ENCODE measurements at regions not wholly inside any gene's neighbourhood (a gene's known extent, or its start where the extent isn't known, plus 50 kb on each side); places are given as distances from the start of the nearest gene placed in this dataset.

DNA sequence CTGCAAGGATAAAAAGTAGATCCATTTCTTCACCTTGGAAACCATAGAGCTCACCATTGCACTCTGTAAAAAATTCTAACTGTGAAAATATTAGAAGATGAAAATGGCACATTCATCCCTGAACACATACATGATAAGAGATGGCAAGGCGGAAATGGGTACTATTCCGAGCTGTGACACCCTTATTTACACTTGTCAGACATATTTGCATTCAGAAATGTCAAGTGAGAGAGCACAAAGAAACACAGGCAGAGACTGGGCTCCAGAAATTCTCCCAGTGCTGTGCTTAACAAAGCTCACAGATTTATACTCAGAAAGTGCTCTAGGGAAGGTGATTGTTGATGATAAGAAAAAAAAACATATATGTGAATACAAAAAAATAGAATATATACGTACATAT, 170.3 kb upstream of the PUM3 start:
- H3K36me3 Mint-ChIP-seq, result no peaks in the 10 kb centered on the region
- ATAC-seq (no peak), DNase-seq (no peak)
- no peaks in the 10 kb centered on the region for H3K27me3 ChIP-seq (ENCODE audit: control insufficient read depth in 2 of 2, insufficient read depth in 2 of 2, low read length in 2 of 2)
- intact Hi-C loops (cut with micrococcal nuclease), result no loop called here
- no peak overlapping the region for H3K27ac Mint-ChIP-seq
- peaks cover 0 to 5% (median 3%) of the 10 kb centered on the region in 5 donors for H3K27me3 Mint-ChIP-seq
- H3K4me1 ChIP-seq (ENCODE audit: control insufficient read depth in 2 of 2, insufficient read depth in 2 of 2, low read length in 2 of 2), result no peaks in the 10 kb centered on the region
- ChIA-PET CTCF (no interaction called here), POLR2A (no interaction called here)
- H3K36me3 ChIP-seq (ENCODE audit: control insufficient read depth in 2 of 3, insufficient read depth in 3 of 3, low read length in 3 of 3), result no peaks in the 10 kb centered on the region
- H3K27ac ChIP-seq (ENCODE audit: low read depth, low read length), result no peak overlapping the region
- no peak overlapping the region for H3K4me3 ChIP-seq (ENCODE audit: low read length)
- peaks cover 0 to 2% (median 0%) of the 10 kb centered on the region in 7 donors for H3K4me1 Mint-ChIP-seq
- peaks cover 0 to 9% (median 0%) of the 10 kb centered on the region in 11 donors for H3K9me3 Mint-ChIP-seq
- no peaks in the 10 kb centered on the region for H3K9me3 ChIP-seq (ENCODE audit: control insufficient read depth in 2 of 3, low read length in 3 of 3)
- no peak overlapping the region for H3K4me3 Mint-ChIP-seq

DNA sequence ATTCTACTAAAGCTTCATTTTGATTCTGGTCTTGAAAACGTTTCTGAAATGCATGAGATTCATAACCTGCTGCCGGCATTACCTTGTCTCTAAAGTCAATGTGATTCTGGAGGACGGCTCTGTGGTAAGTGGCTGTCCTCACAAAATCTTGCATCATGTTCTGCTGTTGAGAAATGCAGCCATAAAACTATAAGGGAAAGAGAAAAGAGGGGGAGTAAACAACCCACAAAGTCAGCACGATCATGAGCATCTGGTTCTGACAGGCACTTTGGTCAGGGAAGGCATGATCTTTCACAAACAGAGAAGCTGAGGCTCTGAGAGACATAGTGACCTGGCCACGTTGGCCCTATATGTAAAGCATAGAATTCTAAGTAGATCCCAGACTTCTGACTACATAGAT, 168.9 kb upstream of the PUM3 start:
- Histone ChIP-seq H3K9me3 (ENCODE audit: control insufficient read depth in 2 of 3, low read length in 3 of 3) (no peaks in the 10 kb centered on the region), H3K27me3 (ENCODE audit: control insufficient read depth in 2 of 2, insufficient read depth in 2 of 2, low read length in 2 of 2) (no peaks in the 10 kb centered on the region), H3K4me1 (ENCODE audit: control insufficient read depth in 2 of 2, insufficient read depth in 2 of 2, low read length in 2 of 2) (no peaks in the 10 kb centered on the region), H3K27ac (ENCODE audit: low read depth, low read length) (no peak overlapping the region), H3K36me3 (ENCODE audit: control insufficient read depth in 2 of 3, insufficient read depth in 3 of 3, low read length in 3 of 3) (no peaks in the 10 kb centered on the region), H3K4me3 (ENCODE audit: low read length) (no peak overlapping the region)
- ChIA-PET CTCF (no interaction called here), POLR2A (interaction anchor here (0.6 kb wide), 1 partner anchor 175 kb away, joined by 3 read pairs; no protein-coding TSS in a partner anchor)
- intact Hi-C loops (cut with micrococcal nuclease), result no loop called here
- ATAC-seq, result no peak
- DNase-seq, result no peak
- Mint-ChIP-seq H3K36me3 (no peaks in the 10 kb centered on the region), H3K27me3 (peaks cover 0 to 10% (median 3%) of the 10 kb centered on the region in 5 donors), H3K4me1 (peaks cover 0 to 2% (median 0%) of the 10 kb centered on the region in 7 donors), H3K9me3 (peaks cover 0 to 10% (median 0%) of the 10 kb centered on the region in 11 donors), H3K4me3 (no peak overlapping the region), H3K27ac (no peak overlapping the region)

- H3K9me3 Mint-ChIP-seq, result peaks cover 0 to 10% (median 0%) of the 10 kb centered on the region in 11 donors
- H3K36me3 Mint-ChIP-seq, result no peaks in the 10 kb centered on the region
- POLR2A ChIA-PET, result no interaction called here
- H3K9me3 ChIP-seq (ENCODE audit: control insufficient read depth in 2 of 3, low read length in 3 of 3), result no peaks in the 10 kb centered on the region
- H3K27me3 Mint-ChIP-seq, result peaks cover 0 to 10% (median 3%) of the 10 kb centered on the region in 5 donors
- ATAC-seq (no peak), DNase-seq (no peak)
- no peak overlapping the region for H3K27ac Mint-ChIP-seq
- peaks cover 0 to 2% (median 0%) of the 10 kb centered on the region in 7 donors for H3K4me1 Mint-ChIP-seq
- H3K4me3 Mint-ChIP-seq, result no peak overlapping the region
- no peak overlapping the region for H3K4me3 ChIP-seq (ENCODE audit: low read length)
- no peaks in the 10 kb centered on the region for H3K27me3 ChIP-seq (ENCODE audit: control insufficient read depth in 2 of 2, insufficient read depth in 2 of 2, low read length in 2 of 2)
- H3K4me1 ChIP-seq (ENCODE audit: control insufficient read depth in 2 of 2, insufficient read depth in 2 of 2, low read length in 2 of 2), result no peaks in the 10 kb centered on the region
- CTCF ChIA-PET, result no interaction called here
- intact Hi-C loops (cut with micrococcal nuclease), result no loop called here
- H3K36me3 ChIP-seq (ENCODE audit: control insufficient read depth in 2 of 3, insufficient read depth in 3 of 3, low read length in 3 of 3), result no peaks in the 10 kb centered on the region
- H3K27ac ChIP-seq (ENCODE audit: low read depth, low read length), result no peak overlapping the region
Observed at GRCh38 chr9:3012245-3012644, 168.3 kb upstream of the PUM3 start.

GRCh38 chr9:3008091-3008490, 164.2 kb upstream of the PUM3 start:
- H3K27me3 Mint-ChIP-seq, result peaks cover 0 to 24% (median 9%) of the 10 kb centered on the region in 5 donors
- no peaks in the 10 kb centered on the region for H3K27me3 ChIP-seq (ENCODE audit: control insufficient read depth in 2 of 2, insufficient read depth in 2 of 2, low read length in 2 of 2)
- ATAC-seq (no peak), DNase-seq (no peak)
- intact Hi-C loops (cut with micrococcal nuclease), result no loop called here
- no peak overlapping the region for H3K4me3 ChIP-seq (ENCODE audit: low read length)
- no peaks in the 10 kb centered on the region for H3K36me3 ChIP-seq (ENCODE audit: control insufficient read depth in 2 of 3, insufficient read depth in 3 of 3, low read length in 3 of 3)
- peaks cover 0 to 9% (median 0%) of the 10 kb centered on the region in 11 donors for H3K9me3 Mint-ChIP-seq
- H3K36me3 Mint-ChIP-seq, result no peaks in the 10 kb centered on the region
- no peaks in the 10 kb centered on the region for H3K4me1 ChIP-seq (ENCODE audit: control insufficient read depth in 2 of 2, insufficient read depth in 2 of 2, low read length in 2 of 2)
- H3K27ac Mint-ChIP-seq, result no peak overlapping the region
- no peaks in the 10 kb centered on the region for H3K9me3 ChIP-seq (ENCODE audit: control insufficient read depth in 2 of 3, low read length in 3 of 3)
- H3K27ac ChIP-seq (ENCODE audit: low read depth, low read length), result no peak overlapping the region
- no peak overlapping the region for H3K4me3 Mint-ChIP-seq
- ChIA-PET CTCF (interaction anchor here (1.3 kb wide), 1 partner anchor 13 kb away, joined by 3 read pairs; no protein-coding TSS in a partner anchor), POLR2A (no interaction called here)
- H3K4me1 Mint-ChIP-seq, result no peaks in the 10 kb centered on the region

- no peaks in the 10 kb centered on the region for H3K4me1 ChIP-seq (ENCODE audit: control insufficient read depth in 2 of 2, insufficient read depth in 2 of 2, low read length in 2 of 2)
- no peaks in the 10 kb centered on the region for H3K4me1 Mint-ChIP-seq
- H3K9me3 ChIP-seq (ENCODE audit: control insufficient read depth in 2 of 3, low read length in 3 of 3), result no peaks in the 10 kb centered on the region
- H3K36me3 Mint-ChIP-seq, result no peaks in the 10 kb centered on the region
- H3K4me3 Mint-ChIP-seq, result no peak overlapping the region
- no peaks in the 10 kb centered on the region for H3K36me3 ChIP-seq (ENCODE audit: control insufficient read depth in 2 of 3, insufficient read depth in 3 of 3, low read length in 3 of 3)
- CTCF ChIA-PET, result interaction anchor here (1.3 kb wide), 1 partner anchor 12 kb away, joined by 3 read pairs; no protein-coding TSS in a partner anchor
- H3K27me3 ChIP-seq (ENCODE audit: control insufficient read depth in 2 of 2, insufficient read depth in 2 of 2, low read length in 2 of 2), result no peaks in the 10 kb centered on the region
- no peak overlapping the region for H3K27ac Mint-ChIP-seq
- peaks cover 0 to 24% (median 9%) of the 10 kb centered on the region in 5 donors for H3K27me3 Mint-ChIP-seq
- H3K9me3 Mint-ChIP-seq, result peaks cover 0 to 9% (median 0%) of the 10 kb centered on the region in 11 donors
- POLR2A ChIA-PET, result no interaction called here
- no peak overlapping the region for H3K4me3 ChIP-seq (ENCODE audit: low read length)
- H3K27ac ChIP-seq (ENCODE audit: low read depth, low read length), result no peak overlapping the region
- no peak for DNase-seq
- intact Hi-C loops (cut with micrococcal nuclease), result no loop called here
- ATAC-seq, result no peak
Observed at GRCh38 chr9:3007326-3007725, 163.4 kb upstream of the PUM3 start.

- Mint-ChIP-seq H3K27ac (no peak overlapping the region), H3K27me3 (peaks cover 0 to 24% (median 9%) of the 10 kb centered on the region in 5 donors)
- ATAC-seq, result no peak
Observed at GRCh38 chr9:3006851-3007250, 163.0 kb upstream of the PUM3 start.

GRCh38 chr9:3004572-3004971, 160.7 kb upstream of the PUM3 start:
- H3K27ac Mint-ChIP-seq, result no peak overlapping the region
- H3K4me1 ChIP-seq (ENCODE audit: control insufficient read depth in 2 of 2, insufficient read depth in 2 of 2, low read length in 2 of 2), result no peaks in the 10 kb centered on the region
- peaks cover 0 to 5% (median 0%) of the 10 kb centered on the region in 5 donors for H3K36me3 Mint-ChIP-seq
- no peak overlapping the region for H3K4me3 ChIP-seq (ENCODE audit: low read length)
- no peak overlapping the region for H3K4me3 Mint-ChIP-seq
- no peak overlapping the region for H3K27ac ChIP-seq (ENCODE audit: low read depth, low read length)
- peaks cover 0 to 30% (median 16%) of the 10 kb centered on the region in 5 donors for H3K27me3 Mint-ChIP-seq
- ATAC-seq (no peak), DNase-seq (no peak)
- POLR2A ChIA-PET, result no interaction called here
- H3K9me3 Mint-ChIP-seq, result peaks cover 0 to 8% (median 3%) of the 10 kb centered on the region in 11 donors
- H3K9me3 ChIP-seq (ENCODE audit: control insufficient read depth in 2 of 3, low read length in 3 of 3), result no peaks in the 10 kb centered on the region
- no peaks in the 10 kb centered on the region for H3K27me3 ChIP-seq (ENCODE audit: control insufficient read depth in 2 of 2, insufficient read depth in 2 of 2, low read length in 2 of 2)
- H3K4me1 Mint-ChIP-seq, result no peaks in the 10 kb centered on the region
- H3K36me3 ChIP-seq (ENCODE audit: control insufficient read depth in 2 of 3, insufficient read depth in 3 of 3, low read length in 3 of 3), result no peaks in the 10 kb centered on the region
- intact Hi-C loops (cut with micrococcal nuclease), result no loop called here
- CTCF ChIA-PET, result no interaction called here

More at GRCh38 chr9:3006851-3007250, 163.0 kb upstream of the PUM3 start:
- CTCF ChIA-PET, result interaction anchor here (1.3 kb wide), 1 partner anchor 11 kb away, joined by 3 read pairs; no protein-coding TSS in a partner anchor
- H3K27me3 ChIP-seq (ENCODE audit: control insufficient read depth in 2 of 2, insufficient read depth in 2 of 2, low read length in 2 of 2), result no peaks in the 10 kb centered on the region
- DNase-seq, result no peak
- POLR2A ChIA-PET, result no interaction called here
- Mint-ChIP-seq H3K36me3 (no peaks in the 10 kb centered on the region), H3K4me3 (no peak overlapping the region), H3K4me1 (no peaks in the 10 kb centered on the region), H3K9me3 (peaks cover 0 to 9% (median 0%) of the 10 kb centered on the region in 11 donors)
- intact Hi-C loops (cut with micrococcal nuclease), result no loop called here
- no peaks in the 10 kb centered on the region for H3K36me3 ChIP-seq (ENCODE audit: control insufficient read depth in 2 of 3, insufficient read depth in 3 of 3, low read length in 3 of 3)
- no peak overlapping the region for H3K27ac ChIP-seq (ENCODE audit: low read depth, low read length)
- no peaks in the 10 kb centered on the region for H3K9me3 ChIP-seq (ENCODE audit: control insufficient read depth in 2 of 3, low read length in 3 of 3)
- H3K4me3 ChIP-seq (ENCODE audit: low read length), result no peak overlapping the region
- no peaks in the 10 kb centered on the region for H3K4me1 ChIP-seq (ENCODE audit: control insufficient read depth in 2 of 2, insufficient read depth in 2 of 2, low read length in 2 of 2)

All from naive thymus-derived CD4-positive, alpha-beta T cell (primary cell).